HL-60 (cell line): ENCODE measurements at regions not wholly inside any gene's neighbourhood (a gene's known extent, or its start where the extent isn't known, plus 50 kb on each side); places are given as distances from the start of the nearest gene placed in this dataset.

Experiments
- CTCF ChIP-seq: IDR thresholded peaks from one replicate; pipeline ENCODE4 v1.5.1; 2011; ENCODE audit warnings: low read length, control low read depth, inconsistent platforms; ENCODE audit not compliant: insufficient read depth
- GABPA ChIP-seq: IDR thresholded peaks from 2 replicates; pipeline ENCODE4 v1.6.1; 2012; ENCODE audit warnings: low read depth
- POLR2AphosphoS5 ChIP-seq: IDR thresholded peaks from 2 replicates; pipeline ENCODE4 v1.6.1; 2012; ENCODE audit warnings: low read depth
- SPI1 ChIP-seq: IDR thresholded peaks from 2 replicates; pipeline ENCODE4 v1.6.1; 2012; ENCODE audit warnings: low read depth, mild to moderate bottlenecking, borderline replicate concordance
- TF ChIP-seq, protein P1 (sequence below): IDR thresholded peaks from 2 replicates; pipeline ENCODE4 v1.6.1; 2012; ENCODE audit warnings: low read depth; ENCODE audit not compliant: insufficient replicate concordance

DNA sequence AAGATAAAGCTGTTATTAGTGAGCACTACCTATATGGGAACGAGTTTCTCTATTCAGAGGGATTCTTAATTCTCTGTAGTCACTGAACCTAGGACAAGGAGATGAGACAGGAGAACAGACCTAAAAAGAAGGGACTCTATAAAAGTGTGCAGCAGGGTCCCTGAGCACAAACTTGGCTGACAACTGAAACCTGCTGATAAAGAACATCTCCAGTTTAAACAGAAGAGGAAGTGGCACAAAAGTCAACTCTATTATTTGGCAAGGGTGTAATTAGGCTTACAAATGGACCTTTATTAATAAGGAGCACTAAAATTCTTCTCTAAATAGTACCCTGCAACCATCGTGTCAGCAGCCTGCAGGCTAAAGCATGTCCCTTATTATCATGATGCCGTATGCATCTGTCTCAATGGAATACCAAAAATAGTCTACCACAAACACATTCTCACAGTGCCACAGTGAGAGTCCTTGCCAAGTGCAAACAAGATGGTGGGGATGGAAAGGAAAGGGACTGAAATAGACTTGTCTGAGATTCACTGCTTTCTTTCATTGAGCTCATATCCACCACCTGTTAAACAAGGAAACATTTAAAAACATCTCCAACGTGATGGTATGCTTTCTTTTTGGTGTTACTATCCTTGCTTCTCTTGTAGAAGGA lies 260.2 kb downstream of the INSIG2 start:
- TF ChIP-seq POLR2AphosphoS5 (no peak), CTCF (no peak), GABPA (no peak), SPI1 (peak; percentile 55)
- TF ChIP-seq, protein P1, sequence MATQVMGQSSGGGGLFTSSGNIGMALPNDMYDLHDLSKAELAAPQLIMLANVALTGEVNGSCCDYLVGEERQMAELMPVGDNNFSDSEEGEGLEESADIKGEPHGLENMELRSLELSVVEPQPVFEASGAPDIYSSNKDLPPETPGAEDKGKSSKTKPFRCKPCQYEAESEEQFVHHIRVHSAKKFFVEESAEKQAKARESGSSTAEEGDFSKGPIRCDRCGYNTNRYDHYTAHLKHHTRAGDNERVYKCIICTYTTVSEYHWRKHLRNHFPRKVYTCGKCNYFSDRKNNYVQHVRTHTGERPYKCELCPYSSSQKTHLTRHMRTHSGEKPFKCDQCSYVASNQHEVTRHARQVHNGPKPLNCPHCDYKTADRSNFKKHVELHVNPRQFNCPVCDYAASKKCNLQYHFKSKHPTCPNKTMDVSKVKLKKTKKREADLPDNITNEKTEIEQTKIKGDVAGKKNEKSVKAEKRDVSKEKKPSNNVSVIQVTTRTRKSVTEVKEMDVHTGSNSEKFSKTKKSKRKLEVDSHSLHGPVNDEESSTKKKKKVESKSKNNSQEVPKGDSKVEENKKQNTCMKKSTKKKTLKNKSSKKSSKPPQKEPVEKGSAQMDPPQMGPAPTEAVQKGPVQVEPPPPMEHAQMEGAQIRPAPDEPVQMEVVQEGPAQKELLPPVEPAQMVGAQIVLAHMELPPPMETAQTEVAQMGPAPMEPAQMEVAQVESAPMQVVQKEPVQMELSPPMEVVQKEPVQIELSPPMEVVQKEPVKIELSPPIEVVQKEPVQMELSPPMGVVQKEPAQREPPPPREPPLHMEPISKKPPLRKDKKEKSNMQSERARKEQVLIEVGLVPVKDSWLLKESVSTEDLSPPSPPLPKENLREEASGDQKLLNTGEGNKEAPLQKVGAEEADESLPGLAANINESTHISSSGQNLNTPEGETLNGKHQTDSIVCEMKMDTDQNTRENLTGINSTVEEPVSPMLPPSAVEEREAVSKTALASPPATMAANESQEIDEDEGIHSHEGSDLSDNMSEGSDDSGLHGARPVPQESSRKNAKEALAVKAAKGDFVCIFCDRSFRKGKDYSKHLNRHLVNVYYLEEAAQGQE = no peak
